BLaER1 (cell line): ENCODE measurements at regions not wholly inside any gene's neighbourhood (a gene's known extent, or its start where the extent isn't known, plus 50 kb on each side); places are given as distances from the start of the nearest gene placed in this dataset.
A peak's percentile ranks its signal among the peaks of the same experiment; 100 is the strongest.

Source experiments
- H3K27ac ChIP-seq: shearing (Covaris generic); formaldehyde crosslinking; 2 replicates; pipeline ENCODE4 v1.8.1; 2022
- H3K27me3 ChIP-seq: shearing (Covaris generic); formaldehyde crosslinking; 2 replicates; pipeline ENCODE4 v1.8.1; 2022
- H3K36me3 ChIP-seq: shearing (Covaris generic); formaldehyde crosslinking; 2 replicates; pipeline ENCODE4 v1.8.1; 2022
- H3K4me1 ChIP-seq: shearing (Covaris generic); formaldehyde crosslinking; 2 replicates; pipeline ENCODE4 v1.8.1; 2022
- H3K4me2 ChIP-seq: shearing (Covaris generic); formaldehyde crosslinking; 2 replicates; pipeline ENCODE4 v1.8.1; 2022
- H3K4me3 ChIP-seq: shearing (Covaris generic); formaldehyde crosslinking; 2 replicates; pipeline ENCODE4 v1.8.1; 2022
- H3K9ac ChIP-seq: shearing (Covaris generic); formaldehyde crosslinking; 2 replicates; pipeline ENCODE4 v1.8.1; 2022
- H3K9me3 ChIP-seq: shearing (Covaris generic); formaldehyde crosslinking; 2 replicates; pipeline ENCODE4 v1.8.1; 2022
- H4K20me1 ChIP-seq: shearing (Covaris generic); formaldehyde crosslinking; 2 replicates; pipeline ENCODE4 v1.8.1; 2022
- Cebpa-rat ChIP-seq: shearing (Covaris generic); IDR thresholded peaks from 2 replicates; pipeline ENCODE4 v1.8.1; 2022

DNA sequence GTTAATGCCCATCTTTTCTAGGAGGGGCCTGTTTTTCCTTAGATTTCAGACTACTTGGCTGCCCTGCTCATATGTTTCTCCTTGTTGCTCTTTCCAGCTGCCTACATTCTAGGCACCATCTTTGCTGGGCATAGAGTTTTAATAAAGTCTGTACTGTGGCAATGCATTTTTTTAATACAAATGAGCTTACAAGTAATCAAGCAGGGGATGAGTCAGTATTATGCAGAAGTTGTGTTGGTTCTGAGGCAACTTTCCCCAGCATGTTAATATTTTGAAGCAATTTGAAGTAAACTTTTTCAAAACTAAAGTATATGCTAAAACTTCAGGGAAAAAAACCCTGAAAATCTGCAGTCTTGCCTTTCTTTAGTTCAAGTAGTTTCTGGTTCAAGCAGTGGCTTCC, 372.0 kb upstream of the GATB start:
- Histone ChIP-seq H3K27me3 (no peaks in the 10 kb centered on the region), H3K36me3 (no peaks in the 10 kb centered on the region), H3K4me3 (no peak overlapping the region), H3K9me3 (peaks cover 27% of the 10 kb centered on the region), H3K4me2 (no peak overlapping the region), H3K9ac (no peak overlapping the region), H4K20me1 (no peaks in the 10 kb centered on the region), H3K4me1 (peaks cover 36% of the 10 kb centered on the region), H3K27ac (no peak overlapping the region)
- no peak for TF ChIP-seq Cebpa-rat

DNA sequence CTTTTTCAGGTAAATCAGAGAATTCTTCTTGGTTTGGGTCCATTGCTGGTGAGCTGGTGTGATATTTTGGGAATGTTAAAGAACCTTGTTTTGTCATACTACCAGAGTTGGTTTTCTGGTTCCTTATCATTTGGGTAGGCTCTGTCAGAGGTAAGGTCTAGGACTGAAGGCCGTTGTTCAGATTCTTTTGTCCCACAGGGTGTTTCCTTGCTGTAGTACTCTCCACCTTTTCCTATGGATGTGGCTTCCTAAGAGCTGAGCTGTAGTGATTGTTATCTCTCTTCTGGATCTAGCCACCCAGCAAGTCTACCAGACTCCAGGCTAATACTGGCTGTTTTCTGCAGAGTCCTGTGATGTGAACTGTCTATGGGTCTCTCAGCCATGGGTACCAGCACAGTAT, 367.5 kb upstream of the GATB start:
- Histone ChIP-seq H3K9me3 (peaks cover 55% of the 10 kb centered on the region), H3K27me3 (no peaks in the 10 kb centered on the region), H4K20me1 (no peaks in the 10 kb centered on the region), H3K36me3 (no peaks in the 10 kb centered on the region), H3K4me3 (no peak overlapping the region), H3K9ac (no peak overlapping the region), H3K27ac (no peak overlapping the region), H3K4me1 (peaks cover 23% of the 10 kb centered on the region), H3K4me2 (no peak overlapping the region)
- TF ChIP-seq Cebpa-rat = no peak

DNA sequence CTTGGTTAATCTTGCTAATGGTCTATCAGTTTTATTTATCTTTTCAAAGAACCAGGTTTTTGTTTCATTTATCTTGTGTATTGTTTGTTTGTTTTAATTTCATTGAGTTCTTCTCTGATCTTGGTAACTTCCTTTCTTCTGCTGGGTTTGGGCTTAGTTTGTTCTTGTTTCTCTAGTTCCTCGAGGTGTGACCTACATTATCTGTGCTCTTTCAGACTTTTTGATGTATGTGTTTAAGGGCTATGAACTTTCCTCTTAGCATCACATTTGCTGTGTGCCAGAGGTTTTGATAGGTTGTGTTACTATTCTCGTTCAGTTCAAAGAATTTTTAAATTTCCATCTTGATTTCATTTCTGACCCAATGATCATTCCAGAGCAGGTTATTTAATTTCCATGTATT, 365.4 kb upstream of the GATB start:
- Histone ChIP-seq H3K27me3 (no peaks in the 10 kb centered on the region), H3K27ac (no peak overlapping the region), H3K9me3 (peaks cover 63% of the 10 kb centered on the region), H3K9ac (no peak overlapping the region), H3K4me2 (no peak overlapping the region), H4K20me1 (no peaks in the 10 kb centered on the region), H3K36me3 (no peaks in the 10 kb centered on the region), H3K4me1 (peaks cover 9% of the 10 kb centered on the region), H3K4me3 (no peak overlapping the region)
- TF ChIP-seq Cebpa-rat = no peak

DNA sequence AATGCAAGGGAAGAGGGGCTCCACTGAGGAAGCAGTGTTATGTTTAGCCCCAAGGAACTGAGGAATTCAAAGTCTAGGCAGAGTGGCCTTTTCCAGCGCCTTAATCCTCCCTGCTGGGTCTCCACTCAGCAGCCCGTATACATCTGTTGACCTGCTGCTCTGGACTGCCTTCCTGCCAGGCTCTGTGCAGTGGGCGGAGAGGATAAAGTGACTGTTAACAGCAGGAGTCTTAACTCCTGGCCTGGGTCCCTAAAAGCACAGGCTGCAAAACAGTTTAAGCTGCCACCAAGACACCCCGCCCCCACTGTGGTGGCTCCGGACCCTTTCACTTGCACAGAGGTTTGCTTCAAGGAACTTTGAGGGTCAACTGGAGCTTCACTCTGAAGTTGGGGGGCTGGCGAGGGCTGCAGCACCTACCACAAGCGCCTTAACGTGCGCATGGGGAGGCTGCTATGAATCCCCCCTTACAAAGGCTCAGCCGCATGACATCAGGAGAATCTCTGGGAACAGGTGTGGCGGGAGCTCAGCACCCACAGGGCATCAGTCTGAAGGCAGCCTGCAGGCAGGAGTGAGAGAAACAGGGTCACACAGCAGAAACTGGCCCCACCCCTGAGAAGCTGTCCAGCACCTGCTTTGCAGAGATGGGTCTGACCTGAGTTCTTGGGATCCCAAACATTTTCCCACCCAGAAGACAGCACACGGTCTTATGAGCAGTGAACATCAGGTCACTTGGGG, 358.2 kb upstream of the GATB start:
- H3K9ac ChIP-seq = no peak overlapping the region
- H3K9me3 ChIP-seq = peaks cover 18% of the 10 kb centered on the region; the same call in 1 of the 2 replicates
- no peaks in the 10 kb centered on the region for H3K27me3 ChIP-seq
- no peak for TF ChIP-seq Cebpa-rat
- H3K4me2 ChIP-seq = no peak overlapping the region; the same call in 1 of the 2 replicates
- no peaks in the 10 kb centered on the region for H3K36me3 ChIP-seq
- H4K20me1 ChIP-seq = no peaks in the 10 kb centered on the region
- H3K4me3 ChIP-seq = no peak overlapping the region
- H3K4me1 ChIP-seq = peaks cover 52% of the 10 kb centered on the region
- 0 out of 2 replicates have a peak overlapping the region, but pooled peaks have one; percentile 3 for H3K27ac ChIP-seq

DNA sequence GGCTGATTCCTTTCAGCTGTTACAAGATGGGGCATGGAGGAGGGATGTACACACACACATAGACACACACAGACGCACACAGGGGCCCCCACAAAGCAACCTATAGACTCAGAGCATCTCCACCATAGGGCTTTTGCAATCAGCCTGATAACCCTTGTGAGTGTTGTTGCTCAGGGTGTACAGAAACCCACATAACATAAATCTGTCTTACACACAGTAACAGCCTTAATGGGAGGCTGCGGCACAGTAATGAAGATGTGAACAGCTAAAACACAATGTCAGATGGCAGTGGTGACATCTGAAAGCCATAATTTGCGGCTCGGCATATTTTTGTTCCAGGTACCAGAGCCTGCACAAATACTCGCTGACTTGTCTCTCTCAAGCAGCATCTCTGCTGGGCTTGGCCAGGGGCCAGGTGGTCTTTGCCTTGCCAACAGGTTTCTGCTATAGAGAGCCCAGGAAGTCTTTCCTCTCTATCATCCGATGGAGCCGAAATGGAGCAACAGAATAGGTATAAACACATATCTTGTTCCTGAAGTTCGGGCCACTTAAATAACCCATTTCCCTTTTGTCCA, 357.2 kb upstream of the GATB start:
- Histone ChIP-seq H3K9ac (no peak overlapping the region), H3K27me3 (no peaks in the 10 kb centered on the region), H3K4me3 (no peak overlapping the region), H4K20me1 (no peaks in the 10 kb centered on the region), H3K27ac (peak overlapping the region; percentile 40), H3K9me3 (peaks cover 11% of the 10 kb centered on the region; the same call in 1 of the 2 replicates), H3K4me1 (peaks cover 56% of the 10 kb centered on the region), H3K36me3 (no peaks in the 10 kb centered on the region), H3K4me2 (peak overlapping the region; percentile 93)
- no peak for TF ChIP-seq Cebpa-rat

DNA sequence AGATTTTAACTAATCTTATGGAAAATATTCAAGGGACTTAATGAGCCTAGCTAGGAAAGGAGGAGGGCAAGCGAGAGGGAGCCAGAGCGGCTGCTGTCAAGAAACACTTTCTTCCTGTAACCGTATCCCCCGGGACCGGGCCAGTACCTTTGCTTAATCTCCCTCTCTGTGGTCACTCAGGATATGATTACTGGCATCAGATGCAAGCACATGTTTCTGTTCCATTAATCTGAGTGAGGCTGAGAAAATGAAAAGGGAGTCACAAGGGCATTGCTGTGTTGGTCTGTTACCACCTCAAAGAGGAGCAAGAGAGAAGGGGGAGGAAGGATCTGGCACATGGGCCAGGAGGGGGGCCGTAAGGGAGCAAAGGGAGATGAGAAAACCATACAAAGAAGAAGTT, 356.7 kb upstream of the GATB start:
- Histone ChIP-seq H3K36me3 (no peaks in the 10 kb centered on the region), H3K9me3 (peaks cover 11% of the 10 kb centered on the region; the same call in 1 of the 2 replicates), H3K27me3 (no peaks in the 10 kb centered on the region), H3K4me1 (peaks cover 60% of the 10 kb centered on the region), H3K4me2 (peak overlapping the region; percentile 93), H4K20me1 (no peaks in the 10 kb centered on the region), H3K4me3 (no peak overlapping the region), H3K27ac (peak overlapping the region; percentile 40), H3K9ac (no peak overlapping the region)
- TF ChIP-seq Cebpa-rat = no peak

DNA sequence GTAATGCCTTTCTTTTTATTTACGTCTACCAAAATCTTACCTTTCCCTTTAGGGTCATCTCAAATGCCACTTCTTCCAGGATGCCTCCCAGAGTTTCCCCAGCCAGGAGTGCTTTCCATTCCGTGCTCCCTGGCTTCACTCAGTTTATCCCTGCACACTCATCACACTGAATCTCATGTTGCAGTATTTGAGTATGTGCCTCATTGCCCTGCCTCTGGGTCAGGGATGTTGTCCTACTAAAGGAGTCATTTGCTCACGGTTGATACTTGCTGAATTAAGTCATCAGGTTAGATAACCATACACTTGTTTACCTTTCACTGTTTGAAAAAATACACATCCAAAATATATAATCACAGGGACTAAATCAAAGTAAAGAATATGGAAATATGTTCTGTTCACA, 356.2 kb upstream of the GATB start:
- Histone ChIP-seq H3K4me3 (no peak overlapping the region), H4K20me1 (no peaks in the 10 kb centered on the region), H3K9me3 (peaks cover 8% of the 10 kb centered on the region; the same call in 1 of the 2 replicates), H3K27me3 (no peaks in the 10 kb centered on the region), H3K9ac (no peak overlapping the region), H3K27ac (peak overlapping the region; percentile 40), H3K36me3 (no peaks in the 10 kb centered on the region), H3K4me2 (peak overlapping the region; percentile 93), H3K4me1 (peaks cover 65% of the 10 kb centered on the region)
- no peak for TF ChIP-seq Cebpa-rat

DNA sequence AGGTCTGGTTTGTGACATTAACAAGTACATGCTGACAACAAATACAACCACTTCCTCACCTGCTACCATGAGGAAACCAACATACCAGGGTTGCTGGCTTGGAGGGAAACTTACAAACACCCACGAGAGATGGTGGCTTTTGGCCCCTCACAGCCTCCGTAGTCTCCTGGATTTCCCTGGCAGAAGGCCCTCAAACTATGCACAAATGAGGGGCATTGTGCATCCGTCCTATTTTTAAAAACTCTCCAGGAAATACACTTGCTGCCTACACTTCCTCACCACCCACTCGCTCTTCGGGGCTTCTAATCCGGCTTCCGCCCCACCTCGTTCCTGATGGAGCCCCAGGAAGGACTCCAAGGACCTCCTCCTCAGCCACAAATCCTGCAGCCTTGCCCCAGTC, 355.0 kb upstream of the GATB start:
- TF ChIP-seq Cebpa-rat = no peak
- H3K9me3 ChIP-seq = 0 out of 2 replicates have a peak, but pooled peaks cover under 1% of the 10 kb centered on the region
- H4K20me1 ChIP-seq = no peaks in the 10 kb centered on the region
- H3K27me3 ChIP-seq = no peaks in the 10 kb centered on the region
- peak overlapping the region; percentile 60 for H3K9ac ChIP-seq
- H3K4me3 ChIP-seq = peak overlapping the region; percentile 53
- peak overlapping the region; percentile 83 for H3K27ac ChIP-seq
- peaks cover 67% of the 10 kb centered on the region for H3K4me1 ChIP-seq
- H3K4me2 ChIP-seq = peak overlapping the region; percentile 93
- no peaks in the 10 kb centered on the region for H3K36me3 ChIP-seq

DNA sequence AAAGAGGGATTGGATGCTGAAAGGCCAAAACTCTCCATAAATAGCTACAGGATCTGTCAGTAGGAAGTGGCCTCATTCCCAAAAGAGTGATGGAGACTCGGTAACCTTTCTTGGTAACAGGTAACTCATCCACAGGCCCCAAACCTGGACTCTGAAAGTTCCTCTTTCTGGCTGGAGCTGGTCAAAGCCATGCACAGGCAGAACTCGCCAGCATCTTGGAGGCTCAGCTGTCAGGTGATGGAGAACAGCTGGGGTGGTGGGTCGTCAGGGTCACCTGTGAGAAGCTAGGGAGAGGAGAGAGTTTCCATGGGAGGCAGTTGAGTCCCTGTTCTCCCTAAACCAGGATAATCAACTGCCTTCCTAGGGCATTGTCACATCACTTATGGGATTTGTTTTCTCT, 354.3 kb upstream of the GATB start:
- Histone ChIP-seq H3K27ac (peak overlapping the region; percentile 83), H3K9ac (peak overlapping the region; percentile 60; the same call in 1 of the 2 replicates), H3K4me1 (peaks cover 71% of the 10 kb centered on the region), H3K9me3 (no peaks in the 10 kb centered on the region), H4K20me1 (no peaks in the 10 kb centered on the region), H3K4me2 (peak overlapping the region; percentile 93), H3K4me3 (no peak overlapping the region), H3K36me3 (no peaks in the 10 kb centered on the region), H3K27me3 (no peaks in the 10 kb centered on the region)
- no peak for TF ChIP-seq Cebpa-rat

DNA sequence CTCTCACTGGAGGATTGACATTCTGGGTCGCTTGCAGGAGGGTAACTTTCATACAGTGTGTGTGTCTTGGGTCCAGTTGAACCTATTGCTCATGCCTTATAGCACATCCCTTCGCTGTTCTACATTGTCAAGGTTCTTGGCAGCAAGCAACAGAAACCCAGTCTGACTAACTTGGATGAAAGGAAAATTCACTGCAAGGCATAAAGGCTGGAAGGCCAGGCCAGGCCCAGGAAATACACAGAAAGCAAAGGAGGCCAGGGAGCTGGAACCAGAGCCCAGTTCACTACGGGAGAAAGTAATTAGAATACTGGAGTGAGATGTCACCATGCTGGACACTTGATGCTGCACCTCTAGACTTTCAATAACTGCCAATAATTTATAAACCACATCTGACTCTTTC, 353.8 kb upstream of the GATB start:
- Histone ChIP-seq H4K20me1 (no peaks in the 10 kb centered on the region), H3K9ac (no peak overlapping the region), H3K27ac (peak overlapping the region; percentile 83; the same call in 1 of the 2 replicates), H3K4me2 (peak overlapping the region; percentile 93), H3K36me3 (no peaks in the 10 kb centered on the region), H3K9me3 (no peaks in the 10 kb centered on the region), H3K4me1 (peaks cover 77% of the 10 kb centered on the region), H3K4me3 (no peak overlapping the region), H3K27me3 (no peaks in the 10 kb centered on the region)
- TF ChIP-seq Cebpa-rat = no peak
